ENCODE measurements at regions not wholly inside any gene's neighbourhood (a gene's known extent, or its start where the extent isn't known, plus 50 kb on each side); places are given as distances from the start of the nearest gene placed in this dataset.

GRCh38 chr12:76199808-76200207 lies 115.3 kb upstream of the NAP1L1 start:
- TF ChIP-seq CTCF (IDR thresholded peaks at IDR 0.05) (no peak), POLR2A (IDR thresholded peaks at IDR 0.05) (no peak)
